ENCODE measurements at regions not wholly inside any gene's neighbourhood (a gene's known extent, or its start where the extent isn't known, plus 50 kb on each side); places are given as distances from the start of the nearest gene placed in this dataset.

- Histone ChIP-seq H3K27ac (no peak overlapping the region), H3K9me2 (ENCODE audit: insufficient read depth) (no peaks in the 10 kb centered on the region), H3K4me2 (ENCODE audit: unreplicated experiment) (peak overlapping the region; percentile 24), H2AFZ (peak overlapping the region; percentile 74), H3K27me3 (replicated peaks; ENCODE audit: insufficient read depth) (no peaks in the 10 kb centered on the region), H3F3A (ENCODE audit: insufficient read depth) (peaks cover under 1% of the 10 kb centered on the region; the same call in 1 of the 2 replicates), H3K9ac (peak overlapping the region; percentile 34; the same call in 1 of the 2 replicates), H3K4me3 (no peak overlapping the region), H3K36me3 (ENCODE audit: low read depth) (no peaks in the 10 kb centered on the region), H3K9me3 (ENCODE audit: low read depth) (no peaks in the 10 kb centered on the region), H4K20me1 (ENCODE audit: insufficient read depth) (no peaks in the 10 kb centered on the region), H3K79me2 (ENCODE audit: insufficient read depth) (no peaks in the 10 kb centered on the region), H3K4me1 (ENCODE audit: insufficient read depth) (peaks cover 9% of the 10 kb centered on the region; the same call in 1 of the 2 replicates)
- 16 to 18% methylated on average over 12 of the region's 12 CpGs for WGBS, 2 experiments (ENCODE audit: low coverage in 1 of 2, low lambda C conversion rate in 2 of 2, missing lambda C conversion rate in 2 of 2)
- TF ChIP-seq EZH2phosphoT487 (IDR thresholded peaks at IDR 0.05; ENCODE audit: insufficient read depth, low read depth) (no peak), EZH2 (IDR thresholded peaks at IDR 0.05; ENCODE audit: insufficient read depth, poor library complexity, severe bottlenecking) (no peak)
- in situ Hi-C loops (cut with MboI): no loop called here
- DNase-seq: peak; percentile 48
Observed at GRCh38 chr5:60339691-60340201, 360.2 kb downstream of the DEPDC1B start.

GRCh38 chr5:60338846-60339245 lies 361.1 kb downstream of the DEPDC1B start:
- no peak overlapping the region for H3K4me2 ChIP-seq (ENCODE audit: unreplicated experiment)
- no peak overlapping the region for H2AFZ ChIP-seq
- in situ Hi-C loops (cut with MboI): no loop called here

GRCh38 chr5:60336491-60336890 lies 363.5 kb downstream of the DEPDC1B start:
- Histone ChIP-seq H2AFZ (no peak overlapping the region), H3K9me2 (ENCODE audit: insufficient read depth) (no peaks in the 10 kb centered on the region), H3K27me3 (replicated peaks; ENCODE audit: insufficient read depth) (no peaks in the 10 kb centered on the region), H3F3A (ENCODE audit: insufficient read depth) (peaks cover 29% of the 10 kb centered on the region; the same call in 1 of the 2 replicates), H3K9ac (no peak overlapping the region), H3K36me3 (ENCODE audit: low read depth) (no peaks in the 10 kb centered on the region), H3K4me1 (ENCODE audit: insufficient read depth) (peaks cover 29% of the 10 kb centered on the region), H3K4me3 (no peak overlapping the region), H3K27ac (no peak overlapping the region), H3K9me3 (ENCODE audit: low read depth) (no peaks in the 10 kb centered on the region), H3K79me2 (ENCODE audit: insufficient read depth) (no peaks in the 10 kb centered on the region), H4K20me1 (ENCODE audit: insufficient read depth) (no peaks in the 10 kb centered on the region), H3K4me2 (ENCODE audit: unreplicated experiment) (no peak overlapping the region)
- DNase-seq: no peak
- TF ChIP-seq EZH2 (IDR thresholded peaks at IDR 0.05; ENCODE audit: insufficient read depth, poor library complexity, severe bottlenecking): no peak
- no peak for TF ChIP-seq EZH2phosphoT487 (IDR thresholded peaks at IDR 0.05; ENCODE audit: insufficient read depth, low read depth)
- in situ Hi-C loops (cut with MboI): no loop called here

More at GRCh38 chr5:60338846-60339245, 361.1 kb downstream of the DEPDC1B start:
- Histone ChIP-seq H3K27me3 (replicated peaks; ENCODE audit: insufficient read depth) (no peaks in the 10 kb centered on the region), H3K27ac (no peak overlapping the region), H3K9me2 (ENCODE audit: insufficient read depth) (no peaks in the 10 kb centered on the region), H3K9me3 (ENCODE audit: low read depth) (no peaks in the 10 kb centered on the region), H3K4me1 (ENCODE audit: insufficient read depth) (peaks cover 18% of the 10 kb centered on the region), H3K4me3 (no peak overlapping the region), H3F3A (ENCODE audit: insufficient read depth) (peaks cover 10% of the 10 kb centered on the region; the same call in 1 of the 2 replicates), H4K20me1 (ENCODE audit: insufficient read depth) (no peaks in the 10 kb centered on the region), H3K36me3 (ENCODE audit: low read depth) (no peaks in the 10 kb centered on the region), H3K79me2 (ENCODE audit: insufficient read depth) (no peaks in the 10 kb centered on the region), H3K9ac (no peak overlapping the region)
- DNase-seq: no peak
- TF ChIP-seq EZH2 (IDR thresholded peaks at IDR 0.05; ENCODE audit: insufficient read depth, poor library complexity, severe bottlenecking): no peak
- no peak for TF ChIP-seq EZH2phosphoT487 (IDR thresholded peaks at IDR 0.05; ENCODE audit: insufficient read depth, low read depth)
- 98% methylated on average over 3 of the region's 3 CpGs for WGBS, 2 experiments (ENCODE audit: low coverage in 1 of 2, low lambda C conversion rate in 2 of 2, missing lambda C conversion rate in 2 of 2)

GRCh38 chr5:60335913-60336312 lies 364.1 kb downstream of the DEPDC1B start:
- Histone ChIP-seq H3K27me3 (replicated peaks; ENCODE audit: insufficient read depth) (no peaks in the 10 kb centered on the region), H2AFZ (no peak overlapping the region), H3K9me2 (ENCODE audit: insufficient read depth) (no peaks in the 10 kb centered on the region), H3K9ac (no peak overlapping the region), H3K4me1 (ENCODE audit: insufficient read depth) (peaks cover 29% of the 10 kb centered on the region), H3K4me3 (no peak overlapping the region), H3K27ac (no peak overlapping the region), H3K9me3 (ENCODE audit: low read depth) (no peaks in the 10 kb centered on the region), H3K36me3 (ENCODE audit: low read depth) (no peaks in the 10 kb centered on the region), H4K20me1 (ENCODE audit: insufficient read depth) (no peaks in the 10 kb centered on the region), H3K79me2 (ENCODE audit: insufficient read depth) (no peaks in the 10 kb centered on the region), H3K4me2 (ENCODE audit: unreplicated experiment) (no peak overlapping the region), H3F3A (ENCODE audit: insufficient read depth) (peaks cover 29% of the 10 kb centered on the region; the same call in 1 of the 2 replicates)
- in situ Hi-C loops (cut with MboI): no loop called here
- 93 to 96% methylated on average over 2 of the region's 2 CpGs for WGBS, 2 experiments (ENCODE audit: low coverage in 1 of 2, low lambda C conversion rate in 2 of 2, missing lambda C conversion rate in 2 of 2)
- TF ChIP-seq EZH2 (IDR thresholded peaks at IDR 0.05; ENCODE audit: insufficient read depth, poor library complexity, severe bottlenecking) (no peak), EZH2phosphoT487 (IDR thresholded peaks at IDR 0.05; ENCODE audit: insufficient read depth, low read depth) (no peak)
- DNase-seq: no peak

Data from GM23248 (cell line).